ENCODE measurements at regions not wholly inside any gene's neighbourhood (a gene's known extent, or its start where the extent isn't known, plus 50 kb on each side); places are given as distances from the start of the nearest gene placed in this dataset.
"Not testable (repeated sequence)": the region's sequence is repeated elsewhere in the genome, so short reads cannot be mapped to it uniquely, and the experiment has no call there.

GRCh38 chr14:106511800-106512198 is 985.4 kb downstream of the TMEM121 start:
- no peak overlapping the region for H3K4me3 ChIP-seq (ENCODE audit: low read depth, low read length)
- no peak for TF ChIP-seq CTCF (IDR thresholded peaks at IDR 0.05; ENCODE audit: low read depth, low read length)

GRCh38 chr14:106513302-106513701 is 986.9 kb downstream of the TMEM121 start:
- no peak for TF ChIP-seq CTCF (IDR thresholded peaks at IDR 0.05; ENCODE audit: low read depth, low read length)
- H3K4me3 ChIP-seq (ENCODE audit: low read depth, low read length), result no peak overlapping the region

GRCh38 chr14:106518054-106518943 is 991.9 kb downstream of the TMEM121 start:
- no peak for TF ChIP-seq CTCF (IDR thresholded peaks at IDR 0.05; ENCODE audit: low read depth, low read length)
- H3K4me3 ChIP-seq (ENCODE audit: low read depth, low read length), result no peak overlapping the region

- not testable (repeated sequence) for H3K4me3 ChIP-seq (ENCODE audit: low read depth, low read length)
Measured at GRCh38 chr14:106522118-106522517, 995.7 kb downstream of the TMEM121 start.

- TF ChIP-seq CTCF (IDR thresholded peaks at IDR 0.05; ENCODE audit: low read depth, low read length), result no peak
- no peak overlapping the region for H3K4me3 ChIP-seq (ENCODE audit: low read depth, low read length)
Measured at GRCh38 chr14:106522990-106523389, 996.6 kb downstream of the TMEM121 start.

GRCh38 chr14:106528717-106529116 is 1002.3 kb downstream of the TMEM121 start:
- no peak overlapping the region for H3K4me3 ChIP-seq (ENCODE audit: low read depth, low read length)
- TF ChIP-seq CTCF (IDR thresholded peaks at IDR 0.05; ENCODE audit: low read depth, low read length), result no peak

- no peak for TF ChIP-seq CTCF (IDR thresholded peaks at IDR 0.05; ENCODE audit: low read depth, low read length)
- H3K4me3 ChIP-seq (ENCODE audit: low read depth, low read length), result no peak overlapping the region
Measured at GRCh38 chr14:106530031-106530422, 1003.6 kb downstream of the TMEM121 start.
